MM.1S (cell line): ENCODE measurements at regions not wholly inside any gene's neighbourhood (a gene's known extent, or its start where the extent isn't known, plus 50 kb on each side); places are given as distances from the start of the nearest gene placed in this dataset.

Experiments used
- DNase-seq: peaks from one replicate; pipeline ENCODE4 v3.0.0-alpha.2; 2015
- H2AFZ ChIP-seq: fragments of 300-600 bp; sonication (generic); 2 replicates; pipeline ENCODE4 v1.6.0; 2016; ENCODE audit warnings: antibody characterized with exemption, low read length
- H3F3A ChIP-seq: fragments of 300-600 bp; sonication (generic); 2 replicates; pipeline ENCODE4 v1.6.1; 2016; ENCODE audit warnings: mild to moderate bottlenecking, antibody characterized with exemption, low read length, moderate library complexity, mixed read lengths; ENCODE audit not compliant: insufficient read depth
- H3K27ac ChIP-seq: fragments of 300-600 bp; sonication (generic); 2 replicates; pipeline ENCODE4 v1.5.1; 2016; ENCODE audit warnings: mild to moderate bottlenecking, low read length
- H3K27me3 ChIP-seq: fragments of 300-600 bp; sonication (generic); replicated peaks from 2 replicates; pipeline ENCODE4 v1.6.0; 2016; ENCODE audit warnings: low read length; ENCODE audit not compliant: insufficient read depth
- H3K36me3 ChIP-seq: fragments of 300-600 bp; sonication (generic); replicated peaks from 2 replicates; pipeline ENCODE4 v1.6.1; 2016; ENCODE audit warnings: mild to moderate bottlenecking, low read length, mixed read lengths; ENCODE audit not compliant: insufficient read depth
- H3K4me1 ChIP-seq: fragments of 300-600 bp; sonication (generic); 2 replicates; pipeline ENCODE4 v1.6.1; 2016; ENCODE audit warnings: low read length, mixed read lengths
- H3K4me2 ChIP-seq: fragments of 300-600 bp; sonication (generic); 2 replicates; pipeline ENCODE4 v1.6.0; 2016; ENCODE audit warnings: low read depth, low read length
- H3K4me3 ChIP-seq: fragments of 300-600 bp; sonication (generic); 2 replicates; pipeline ENCODE4 v1.5.1; 2016; ENCODE audit warnings: low read length, mixed read lengths
- H3K79me2 ChIP-seq: fragments of 300-600 bp; sonication (generic); 2 replicates; pipeline ENCODE4 v1.6.1; 2016; ENCODE audit warnings: mixed run types, low read length, mixed read lengths
- H3K9ac ChIP-seq: fragments of 300-600 bp; sonication (generic); 2 replicates; pipeline ENCODE4 v1.6.1; 2016; ENCODE audit warnings: low read length, mixed read lengths
- H3K9me2 ChIP-seq: fragments of 300-600 bp; sonication (generic); replicated peaks from 2 replicates; pipeline ENCODE4 v1.6.1; 2016; ENCODE audit warnings: mild to moderate bottlenecking, low read length, mixed read lengths; ENCODE audit not compliant: insufficient read depth
- H3K9me3 ChIP-seq: fragments of 300-600 bp; sonication (generic); replicated peaks from 2 replicates; pipeline ENCODE4 v1.6.1; 2016; ENCODE audit warnings: mild to moderate bottlenecking, low read length, mixed read lengths; ENCODE audit not compliant: insufficient read depth
- H4K20me1 ChIP-seq: fragments of 300-600 bp; sonication (generic); 2 replicates; pipeline ENCODE4 v1.6.1; 2016; ENCODE audit warnings: mild to moderate bottlenecking, low read length, moderate library complexity, mixed read lengths; ENCODE audit not compliant: insufficient read depth
- EZH2 ChIP-seq: fragments of 300-600 bp; sonication (generic); optimal IDR thresholded peaks from 2 replicates; pipeline ENCODE3; 2017; ENCODE audit warnings: low read depth, mild to moderate bottlenecking, antibody characterized with exemption, low read length, mixed read lengths
- EZH2phosphoT487 ChIP-seq: fragments of 300-600 bp; sonication (generic); IDR thresholded peaks from 2 replicates; pipeline ENCODE4 v1.6.1; 2018; ENCODE audit warnings: antibody characterized with exemption, low read length
- TF ChIP-seq, protein P1 (sequence below): fragments of 300-600 bp; sonication (generic); IDR thresholded peaks from 2 replicates; pipeline ENCODE4 v1.5.1; 2016; ENCODE audit warnings: antibody characterized with exemption, low read length, mixed read lengths

DNA sequence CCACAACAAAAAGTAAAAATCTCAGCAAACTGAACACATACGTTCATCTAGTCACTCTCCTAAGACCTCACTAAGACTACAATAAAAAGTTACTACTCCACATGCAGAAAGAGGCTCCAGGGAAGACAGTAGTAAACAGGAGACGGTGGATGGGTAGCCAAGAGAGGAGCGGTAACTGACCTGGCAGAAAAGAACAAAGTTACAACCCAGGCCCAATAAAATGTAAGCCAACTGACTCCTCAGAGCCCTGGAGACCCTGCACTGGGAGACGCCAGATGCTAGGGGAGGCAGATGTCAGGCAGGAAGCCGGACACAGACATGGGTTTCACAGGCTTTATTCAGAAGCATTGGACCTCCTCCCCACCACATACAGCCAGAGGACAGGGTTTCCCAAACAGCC is 181.1 kb upstream of the NFE2L3 start:
- Histone ChIP-seq H2AFZ (peak overlapping the region; percentile 58), H4K20me1 (no peaks in the 10 kb centered on the region), H3K27ac (peak overlapping the region; percentile 55; the same call in 1 of the 2 replicates), H3K4me3 (no peak overlapping the region), H3K4me2 (peak overlapping the region; percentile 49), H3K36me3 (no peaks in the 10 kb centered on the region), H3F3A (peaks cover 48% of the 10 kb centered on the region), H3K9me3 (no peaks in the 10 kb centered on the region), H3K9me2 (no peaks in the 10 kb centered on the region), H3K27me3 (no peaks in the 10 kb centered on the region), H3K79me2 (peaks cover 7% of the 10 kb centered on the region), H3K4me1 (peaks cover 62% of the 10 kb centered on the region), H3K9ac (peak overlapping the region; percentile 30; the same call in 1 of the 2 replicates)
- TF ChIP-seq EZH2 (no peak), EZH2phosphoT487 (no peak)
- TF ChIP-seq, protein P1, sequence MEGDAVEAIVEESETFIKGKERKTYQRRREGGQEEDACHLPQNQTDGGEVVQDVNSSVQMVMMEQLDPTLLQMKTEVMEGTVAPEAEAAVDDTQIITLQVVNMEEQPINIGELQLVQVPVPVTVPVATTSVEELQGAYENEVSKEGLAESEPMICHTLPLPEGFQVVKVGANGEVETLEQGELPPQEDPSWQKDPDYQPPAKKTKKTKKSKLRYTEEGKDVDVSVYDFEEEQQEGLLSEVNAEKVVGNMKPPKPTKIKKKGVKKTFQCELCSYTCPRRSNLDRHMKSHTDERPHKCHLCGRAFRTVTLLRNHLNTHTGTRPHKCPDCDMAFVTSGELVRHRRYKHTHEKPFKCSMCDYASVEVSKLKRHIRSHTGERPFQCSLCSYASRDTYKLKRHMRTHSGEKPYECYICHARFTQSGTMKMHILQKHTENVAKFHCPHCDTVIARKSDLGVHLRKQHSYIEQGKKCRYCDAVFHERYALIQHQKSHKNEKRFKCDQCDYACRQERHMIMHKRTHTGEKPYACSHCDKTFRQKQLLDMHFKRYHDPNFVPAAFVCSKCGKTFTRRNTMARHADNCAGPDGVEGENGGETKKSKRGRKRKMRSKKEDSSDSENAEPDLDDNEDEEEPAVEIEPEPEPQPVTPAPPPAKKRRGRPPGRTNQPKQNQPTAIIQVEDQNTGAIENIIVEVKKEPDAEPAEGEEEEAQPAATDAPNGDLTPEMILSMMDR: no peak
- no peak for DNase-seq

DNA sequence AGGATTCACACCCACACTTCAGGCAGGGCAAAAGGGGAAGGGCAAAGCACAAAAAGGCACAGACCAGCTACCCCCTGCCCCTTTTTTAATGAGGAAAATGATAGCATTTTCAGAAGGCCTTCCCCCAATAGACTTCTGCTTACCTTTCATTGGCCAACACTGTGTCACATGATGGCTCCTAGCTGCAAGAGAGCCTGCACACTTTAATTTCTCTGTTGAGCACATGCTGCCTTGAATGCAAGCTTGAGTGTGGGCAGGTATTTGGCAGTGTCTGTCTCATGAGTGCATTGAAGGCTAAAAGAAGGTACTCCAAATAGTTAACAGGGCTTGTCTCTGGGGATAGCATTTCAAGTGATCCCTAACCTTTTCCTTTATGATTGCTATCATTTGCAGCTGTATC is 175.4 kb upstream of the NFE2L3 start:
- Histone ChIP-seq H3K36me3 (no peaks in the 10 kb centered on the region), H3K27ac (no peak overlapping the region), H3K4me2 (no peak overlapping the region), H3K27me3 (no peaks in the 10 kb centered on the region), H3K9ac (no peak overlapping the region), H3F3A (0 out of 2 replicates have a peak, but pooled peaks cover under 1% of the 10 kb centered on the region), H4K20me1 (no peaks in the 10 kb centered on the region), H3K79me2 (no peaks in the 10 kb centered on the region), H3K9me3 (no peaks in the 10 kb centered on the region), H3K4me3 (no peak overlapping the region), H3K4me1 (peaks cover 9% of the 10 kb centered on the region), H3K9me2 (no peaks in the 10 kb centered on the region), H2AFZ (0 out of 2 replicates have a peak overlapping the region, but pooled peaks have one; percentile 21)
- no peak for DNase-seq
- TF ChIP-seq EZH2phosphoT487 (no peak), EZH2 (no peak)
- TF ChIP-seq, protein P1: no peak

DNA sequence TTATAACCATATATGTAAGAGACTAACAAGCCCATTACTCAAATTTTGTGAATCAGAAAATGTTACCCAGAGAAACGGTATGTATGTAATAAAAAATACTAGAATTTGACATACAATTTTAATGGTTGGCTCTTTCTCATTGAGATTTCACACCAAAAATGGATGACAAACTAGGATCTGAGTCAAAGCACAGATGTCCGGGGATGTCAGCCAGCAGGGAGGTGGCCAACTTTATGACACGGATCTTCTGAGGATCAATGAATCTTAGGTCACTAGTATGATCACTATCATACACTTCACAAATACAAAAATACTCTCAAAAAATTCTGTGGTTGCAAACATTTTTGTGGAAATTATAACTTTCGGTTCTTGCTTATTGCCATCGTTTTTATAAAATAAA is 173.5 kb upstream of the NFE2L3 start:
- H3K27ac ChIP-seq: no peak overlapping the region
- DNase-seq: no peak
- no peaks in the 10 kb centered on the region for H3K79me2 ChIP-seq
- TF ChIP-seq EZH2: no peak
- H3F3A ChIP-seq: no peaks in the 10 kb centered on the region
- H2AFZ ChIP-seq: no peak overlapping the region
- H4K20me1 ChIP-seq: no peaks in the 10 kb centered on the region
- no peak overlapping the region for H3K4me3 ChIP-seq
- no peaks in the 10 kb centered on the region for H3K36me3 ChIP-seq
- no peaks in the 10 kb centered on the region for H3K4me1 ChIP-seq
- H3K9me2 ChIP-seq: no peaks in the 10 kb centered on the region
- no peaks in the 10 kb centered on the region for H3K27me3 ChIP-seq
- H3K9ac ChIP-seq: no peak overlapping the region
- no peaks in the 10 kb centered on the region for H3K9me3 ChIP-seq
- H3K4me2 ChIP-seq: no peak overlapping the region

DNA sequence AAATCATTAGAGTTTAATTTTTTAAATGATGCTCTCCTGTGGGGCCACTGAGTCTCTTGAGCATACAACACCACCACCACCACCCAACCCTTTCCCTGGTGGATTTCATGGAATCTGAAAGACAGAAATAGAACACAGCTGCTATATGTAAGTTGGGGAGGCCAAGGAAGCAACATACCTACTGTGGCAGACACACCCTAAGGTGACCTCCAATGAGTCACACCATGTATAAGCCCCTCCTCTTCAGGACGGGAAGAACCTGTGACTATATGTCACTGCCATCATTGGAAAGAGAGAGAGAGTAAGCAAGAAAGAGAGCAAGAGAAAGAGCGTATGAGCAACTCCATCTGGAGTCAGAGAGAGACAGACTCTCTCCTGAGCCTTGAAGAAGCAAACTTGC is 172.4 kb upstream of the NFE2L3 start:
- Histone ChIP-seq H3F3A (no peaks in the 10 kb centered on the region), H3K27me3 (no peaks in the 10 kb centered on the region), H3K9ac (no peak overlapping the region), H4K20me1 (no peaks in the 10 kb centered on the region), H3K27ac (no peak overlapping the region), H3K9me3 (no peaks in the 10 kb centered on the region), H2AFZ (no peak overlapping the region), H3K4me2 (no peak overlapping the region), H3K36me3 (no peaks in the 10 kb centered on the region), H3K4me1 (no peaks in the 10 kb centered on the region), H3K4me3 (no peak overlapping the region), H3K79me2 (no peaks in the 10 kb centered on the region), H3K9me2 (no peaks in the 10 kb centered on the region)
- DNase-seq: no peak
- TF ChIP-seq EZH2phosphoT487 (no peak), EZH2 (no peak)
- TF ChIP-seq, protein P1: no peak
